ENCODE measurements at regions not wholly inside any gene's neighbourhood (a gene's known extent, or its start where the extent isn't known, plus 50 kb on each side); places are given as distances from the start of the nearest gene placed in this dataset.

DNA sequence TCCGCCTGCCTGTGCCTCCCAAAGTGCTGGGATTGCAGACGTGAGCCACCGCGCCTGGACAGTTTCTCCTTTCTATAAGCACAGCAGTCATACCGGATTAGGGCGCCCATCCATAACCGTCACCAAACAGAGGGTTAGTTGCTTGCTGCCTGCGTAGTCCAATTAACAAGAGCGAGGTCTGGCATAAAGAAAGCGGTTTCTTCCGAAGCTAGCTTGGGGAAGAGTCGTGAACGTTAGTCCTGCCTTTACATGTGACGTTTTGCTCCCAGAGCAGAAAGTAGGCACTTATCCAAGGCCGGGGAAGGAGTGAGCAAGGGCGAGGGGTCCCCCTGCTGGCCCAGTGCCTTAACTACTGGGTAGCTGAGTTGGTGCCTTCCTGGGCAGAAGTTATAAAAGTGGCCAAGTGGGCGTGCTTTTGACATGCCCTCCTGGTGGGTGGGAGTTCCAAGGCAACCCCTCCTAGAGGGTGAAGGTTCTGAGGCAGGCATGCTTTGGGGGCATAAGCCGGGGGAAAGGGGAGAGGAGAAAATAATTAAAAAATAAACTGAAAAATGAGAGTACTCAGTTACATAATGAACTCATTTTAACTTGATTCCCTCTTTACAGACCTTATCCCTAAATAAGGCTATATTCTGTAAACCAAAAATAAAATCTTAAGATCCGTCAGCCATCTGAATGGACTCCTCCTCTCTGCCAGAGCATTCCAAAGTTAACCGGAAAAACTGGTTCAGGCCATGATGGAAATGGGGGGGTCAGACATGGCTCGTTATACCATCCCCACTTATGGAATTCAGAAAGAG, 88.0 kb downstream of the FAM217A start:
- intact Hi-C loops (cut with DNase I), result no loop called here
- peak; percentile 96 for ATAC-seq
- peak; percentile 90 for DNase-seq (ENCODE audit: low spot score)

DNA sequence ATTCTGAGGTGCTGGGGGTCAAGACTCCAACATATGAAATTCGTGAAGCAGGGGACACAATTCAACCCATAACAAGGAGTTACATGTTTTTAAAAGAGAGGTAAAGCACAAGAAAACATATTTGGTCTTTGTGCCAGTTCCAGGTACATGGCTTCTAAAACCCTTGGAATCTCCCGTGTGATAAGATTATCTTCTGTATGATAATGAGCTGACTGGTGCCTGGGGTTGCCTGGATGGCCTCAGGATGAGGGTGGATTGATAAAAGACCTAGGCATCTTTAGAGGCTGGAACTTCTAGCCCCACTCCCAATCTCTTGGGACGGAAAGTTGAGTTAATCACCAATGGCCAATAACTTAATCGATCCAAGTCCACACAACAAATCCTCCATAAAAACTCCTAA, 87.0 kb downstream of the FAM217A start:
- DNase-seq (ENCODE audit: low spot score) (no peak), ATAC-seq (no peak)
- intact Hi-C loops (cut with DNase I), result no loop called here

DNA sequence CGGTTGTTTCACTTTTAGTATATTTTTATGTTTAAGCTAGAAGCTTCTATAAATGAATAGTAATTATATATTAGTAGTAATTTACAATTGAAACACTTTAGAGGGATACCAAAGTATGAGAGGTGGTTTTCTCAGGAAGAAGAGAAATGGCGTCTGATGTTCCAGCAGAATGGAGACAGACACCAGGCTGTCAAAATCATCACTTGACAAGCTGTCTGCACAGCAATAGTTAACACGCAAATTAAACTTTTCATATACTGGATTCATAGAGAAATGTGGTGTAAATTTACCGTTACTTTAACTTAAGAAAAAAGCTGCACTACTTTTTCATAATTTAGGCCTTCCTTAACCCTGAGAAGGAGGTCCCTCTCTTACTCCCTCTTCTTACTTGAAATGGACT, 82.6 kb downstream of the FAM217A start:
- DNase-seq (ENCODE audit: low spot score) (no peak), ATAC-seq (no peak)
- intact Hi-C loops (cut with DNase I), result no loop called here

DNA sequence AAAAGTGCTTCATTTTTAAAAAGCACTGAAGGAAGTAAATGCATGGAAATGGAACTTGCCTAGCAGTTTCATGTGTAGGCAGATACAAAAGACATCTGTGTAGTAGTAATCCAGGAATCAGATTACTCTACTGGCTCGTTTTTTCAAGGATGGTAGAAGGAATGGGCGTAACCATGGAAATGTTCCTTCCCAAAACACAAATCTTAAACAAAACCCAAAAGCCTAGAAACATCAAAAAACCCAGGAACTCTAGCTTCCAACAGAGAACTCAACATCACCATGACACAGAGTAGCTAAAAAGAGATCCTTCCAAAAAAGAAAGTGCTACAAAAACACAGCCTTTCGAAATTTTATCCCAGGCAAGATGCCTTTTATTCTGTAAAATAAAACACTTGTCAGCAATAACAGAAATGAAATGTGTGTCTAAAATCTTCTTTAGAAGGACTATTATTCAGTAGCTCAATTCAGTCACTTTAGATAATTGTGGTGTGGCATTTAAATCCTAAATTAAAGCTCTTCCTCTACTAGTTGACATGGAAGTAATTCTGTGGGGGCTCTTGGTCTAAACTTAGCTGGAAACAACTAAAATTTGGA, 81.7 kb downstream of the FAM217A start:
- ATAC-seq (peak; percentile 61), DNase-seq (ENCODE audit: low spot score) (no peak)
- intact Hi-C loops (cut with DNase I), result no loop called here

DNA sequence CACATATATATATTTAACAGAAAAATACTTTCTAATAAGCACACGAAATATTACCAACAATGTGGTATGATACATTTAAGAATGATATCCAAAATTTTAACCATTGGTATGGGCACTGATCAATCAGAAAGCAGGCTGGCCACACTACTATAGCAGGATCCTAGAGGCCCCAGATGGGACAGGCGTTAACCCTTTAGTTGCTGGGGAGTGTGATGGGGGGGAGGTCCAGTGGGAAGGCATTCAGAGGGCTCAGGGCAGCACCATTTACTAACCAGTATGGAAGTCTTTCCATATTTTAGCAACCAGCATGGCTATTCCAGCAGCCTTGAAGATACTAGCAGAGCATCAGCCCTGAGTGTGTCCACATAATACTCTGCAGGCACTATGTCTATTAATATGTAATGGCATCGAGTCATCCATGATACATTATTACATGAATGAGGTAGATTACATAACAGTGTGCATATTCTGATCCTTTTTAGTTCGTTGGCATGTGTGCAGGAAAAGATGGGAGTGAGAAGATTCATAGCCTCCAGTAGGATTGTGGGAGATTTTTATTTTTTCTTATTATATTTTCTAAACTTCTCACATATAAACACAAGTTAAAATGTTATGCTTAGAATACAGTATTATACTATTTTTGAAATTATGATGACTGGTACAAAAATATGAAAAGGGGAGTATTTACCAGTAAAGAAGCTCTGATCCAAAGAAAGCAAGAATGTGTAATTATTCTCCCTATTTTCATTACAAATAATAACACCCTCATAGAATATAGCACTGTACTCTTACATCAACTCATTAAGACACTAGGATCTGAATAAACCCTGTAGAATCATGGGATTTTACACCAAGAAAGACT, 78.9 kb downstream of the FAM217A start:
- no peak for DNase-seq (ENCODE audit: low spot score)
- ATAC-seq, result no peak
- intact Hi-C loops (cut with DNase I), result no loop called here

DNA sequence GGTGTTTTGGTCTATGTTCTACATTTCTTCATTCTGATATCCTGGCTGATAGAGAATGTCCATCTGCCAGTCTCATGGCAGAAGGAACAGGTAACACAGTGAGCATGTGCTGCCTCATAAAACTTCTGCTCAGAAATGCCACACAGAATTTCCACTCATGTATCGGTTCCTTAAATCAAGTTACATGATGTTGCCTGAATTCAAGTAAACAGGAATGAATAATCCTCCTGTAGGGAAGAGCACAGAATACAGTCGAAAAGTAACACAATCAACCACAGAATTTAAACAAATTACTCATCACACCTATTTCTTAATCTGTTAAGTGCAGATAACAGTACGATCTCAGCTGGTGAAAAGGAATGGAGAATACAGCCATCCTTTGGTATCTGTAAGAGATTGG, 74.7 kb downstream of the FAM217A start:
- ATAC-seq, result no peak
- DNase-seq (ENCODE audit: low spot score), result no peak
- intact Hi-C loops (cut with DNase I), result no loop called here

DNA sequence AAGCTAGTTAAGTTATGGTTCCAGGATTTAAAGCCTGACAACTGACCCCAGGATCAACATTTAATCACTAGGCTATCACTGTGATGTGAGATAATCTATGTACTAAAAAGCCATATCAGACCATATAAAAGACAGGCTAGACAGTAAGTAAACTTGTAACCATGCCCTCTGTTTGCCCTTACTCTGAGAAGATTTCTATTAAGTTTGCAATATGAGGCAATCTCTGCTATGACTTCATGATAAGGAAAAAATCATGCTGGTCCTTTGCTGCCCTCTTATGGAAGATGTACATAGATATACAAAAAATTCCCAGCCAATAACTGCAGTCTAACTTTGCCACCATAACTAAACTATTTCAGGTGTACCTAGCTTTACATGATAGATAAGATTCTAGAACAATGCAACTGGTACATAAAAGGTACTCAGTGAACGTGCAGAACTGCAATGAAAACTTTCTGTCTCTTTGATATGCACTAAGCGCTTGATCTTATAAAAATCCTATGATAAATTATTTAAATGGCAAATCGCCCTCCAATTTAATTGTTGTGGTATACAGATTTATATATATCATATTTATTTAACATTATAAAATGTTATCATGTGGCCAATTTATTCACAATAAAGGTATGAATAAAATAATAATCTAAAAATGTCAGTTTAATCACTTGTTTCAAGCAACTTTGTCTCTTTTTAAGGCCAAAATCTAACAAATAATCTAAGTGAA, 70.5 kb downstream of the FAM217A start:
- DNase-seq (ENCODE audit: low spot score) (no peak), ATAC-seq (peak; percentile 90)
- intact Hi-C loops (cut with DNase I), result no loop called here

DNA sequence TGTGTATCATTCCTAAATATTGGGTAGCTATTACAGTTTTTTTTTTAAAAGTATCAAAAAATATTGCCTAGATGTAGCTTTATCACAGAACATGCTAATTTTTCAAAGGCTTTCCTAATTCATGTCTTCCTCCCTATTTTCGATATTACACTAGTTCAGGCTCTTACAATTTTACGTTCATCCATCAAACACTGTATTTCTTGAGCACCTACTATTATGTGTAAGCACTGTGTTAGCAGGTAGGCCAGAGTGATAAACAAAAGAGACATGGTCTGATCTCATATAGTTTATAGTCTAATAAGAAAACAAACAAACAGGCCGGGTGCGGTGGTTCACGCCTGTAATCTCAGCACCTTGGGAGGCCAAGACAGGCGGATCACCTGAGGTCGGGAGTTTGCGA, 69.5 kb downstream of the FAM217A start:
- ATAC-seq (no peak), DNase-seq (ENCODE audit: low spot score) (no peak)
- intact Hi-C loops (cut with DNase I), result no loop called here

DNA sequence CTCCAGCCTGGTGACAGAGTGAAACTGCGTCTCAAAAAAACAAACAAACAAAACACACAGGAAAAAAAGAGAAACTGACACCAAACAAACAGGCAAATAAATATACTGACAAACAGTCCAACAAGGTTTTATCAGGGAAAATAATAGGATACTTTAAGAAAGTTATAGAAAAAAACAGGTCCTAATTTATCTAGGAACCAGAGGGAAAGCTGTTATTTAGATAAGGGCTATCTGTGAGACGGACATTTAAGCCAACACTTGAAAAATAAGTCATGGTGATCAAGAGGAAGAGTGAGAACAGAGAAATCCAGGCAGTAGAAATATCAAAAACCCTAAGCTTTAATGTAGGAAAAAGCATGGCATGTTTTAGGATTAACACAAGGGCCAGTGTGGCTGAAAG, 68.9 kb downstream of the FAM217A start:
- intact Hi-C loops (cut with DNase I), result no loop called here
- ATAC-seq (no peak), DNase-seq (ENCODE audit: low spot score) (no peak)

DNA sequence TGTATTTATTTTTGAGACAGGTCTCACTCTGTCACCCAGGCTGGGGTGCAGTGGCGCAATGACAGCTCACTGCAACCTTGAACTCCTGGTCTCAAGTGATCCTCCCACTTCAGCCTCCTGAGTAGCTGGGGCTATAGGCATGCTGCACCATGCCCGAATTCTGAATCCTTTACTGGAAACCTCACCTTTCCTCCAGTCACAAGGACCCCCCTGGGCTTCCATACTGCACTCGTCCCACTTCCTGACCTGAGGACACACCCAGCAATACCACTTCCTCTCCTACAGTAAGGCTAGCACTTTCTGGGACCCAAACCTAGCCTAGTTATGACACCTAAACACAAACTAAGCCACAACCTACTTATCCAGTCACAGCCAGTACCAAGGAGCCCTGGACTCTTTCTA, 68.2 kb downstream of the FAM217A start:
- no peak for ATAC-seq
- no peak for DNase-seq (ENCODE audit: low spot score)
- intact Hi-C loops (cut with DNase I), result no loop called here

DNA sequence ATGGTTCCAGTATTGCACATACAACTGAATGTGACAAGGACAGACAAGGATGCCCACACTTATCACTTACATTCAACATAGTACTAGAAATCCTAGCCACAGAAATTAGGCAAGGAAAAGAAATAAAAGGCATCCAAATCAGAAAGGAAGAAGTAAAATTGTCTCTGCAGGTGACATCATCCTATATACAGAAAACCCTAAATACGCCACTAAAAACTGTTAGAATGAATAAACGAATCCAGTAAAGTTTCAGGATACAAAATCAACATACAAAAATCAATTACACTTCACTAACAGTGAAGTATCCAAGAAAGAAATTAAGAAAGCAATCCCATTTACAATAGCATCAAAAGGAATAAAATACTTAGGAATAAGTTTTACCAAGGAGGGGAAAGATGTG, 66.1 kb downstream of the FAM217A start:
- ATAC-seq, result no peak
- DNase-seq (ENCODE audit: low spot score), result no peak

DNA sequence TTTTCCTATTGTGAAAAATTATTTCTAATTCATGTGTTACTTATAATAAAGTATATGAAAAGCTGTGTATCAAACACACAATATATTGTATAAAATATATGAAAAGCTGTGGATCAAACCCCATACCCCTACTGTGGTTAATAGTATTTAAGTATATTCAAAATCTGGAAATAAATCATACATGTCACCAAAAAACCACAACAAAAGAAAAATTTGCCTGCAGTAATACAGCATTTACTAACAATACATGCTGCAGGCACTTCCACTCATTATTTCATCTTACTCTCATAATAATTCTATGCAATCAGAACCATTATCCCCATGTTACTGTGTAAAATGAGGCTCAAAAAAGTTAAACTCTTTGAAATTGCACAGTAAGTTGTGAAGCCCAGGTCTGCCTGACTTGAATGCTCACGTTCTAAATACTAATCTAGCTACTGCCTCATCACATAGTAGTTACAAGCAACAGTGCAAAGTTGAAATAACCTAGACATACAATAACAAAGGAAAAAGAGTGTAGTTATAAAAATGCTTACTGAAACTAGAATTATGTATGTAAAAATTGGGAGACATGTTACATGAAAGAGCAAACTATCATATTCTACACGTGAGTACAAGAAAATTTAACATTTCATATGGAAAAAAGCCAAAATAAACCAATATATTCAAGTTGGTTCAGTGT, 61.7 kb downstream of the FAM217A start:
- intact Hi-C loops (cut with DNase I), result no loop called here
- no peak for DNase-seq (ENCODE audit: low spot score)
- ATAC-seq, result no peak

More for the DNA sequence above, 66.1 kb downstream of the FAM217A start:
- intact Hi-C loops (cut with DNase I), result no loop called here

DNA sequence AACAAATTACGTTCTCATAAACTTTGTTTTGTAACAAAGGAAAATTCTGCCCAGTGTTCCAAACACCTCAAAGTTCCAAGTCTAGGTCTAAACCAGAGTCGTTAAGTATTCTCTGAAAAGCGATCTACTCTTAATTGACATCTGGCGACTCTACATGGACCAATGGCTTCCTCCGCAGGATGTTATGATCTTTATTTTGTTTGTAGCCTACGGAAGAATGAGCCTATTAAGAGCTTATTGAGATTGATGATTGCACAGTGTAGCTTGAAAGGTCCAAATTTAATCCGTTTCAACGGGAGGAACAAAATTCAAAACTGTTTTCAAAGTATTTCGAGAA, 61.1 kb downstream of the FAM217A start:
- ATAC-seq (peak; percentile 2), DNase-seq (ENCODE audit: low spot score) (no peak)
- intact Hi-C loops (cut with DNase I), result no loop called here

DNA sequence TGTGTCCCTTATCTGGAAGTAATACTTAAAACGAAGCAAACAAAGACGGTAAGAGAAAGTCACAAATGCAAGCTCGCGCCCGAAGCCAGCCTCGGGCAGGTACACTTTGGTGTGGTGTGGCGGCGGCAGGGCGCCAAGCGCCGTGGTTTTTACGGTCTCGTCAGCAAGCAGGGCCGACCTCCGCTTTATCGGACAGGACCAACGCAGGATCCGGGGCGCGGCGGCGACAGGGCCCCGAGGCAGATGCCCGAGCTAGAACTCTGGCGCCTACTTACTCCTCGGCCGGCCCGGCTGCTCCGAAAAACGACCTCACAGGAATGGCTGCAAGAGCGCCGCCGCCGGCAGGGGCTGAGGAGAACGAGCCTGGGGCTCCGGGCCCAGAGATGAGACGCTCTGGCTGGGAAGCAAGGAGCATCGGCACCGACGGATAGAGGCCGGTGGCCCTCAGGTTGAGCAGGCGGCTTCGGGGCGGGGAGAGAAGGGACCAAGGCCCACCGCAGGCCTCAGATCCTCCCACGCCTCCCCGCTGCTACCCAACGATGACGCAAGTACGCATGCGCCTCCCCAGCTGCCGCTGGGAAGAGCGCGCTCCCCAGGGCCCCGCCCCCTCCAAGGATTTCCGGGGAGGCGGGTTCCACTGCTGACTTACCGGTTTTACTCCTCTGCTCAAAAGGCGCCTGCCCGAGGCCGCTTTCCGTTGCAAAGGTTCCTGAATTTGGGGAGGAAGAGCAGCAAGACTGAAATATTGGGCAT, 60.6 kb downstream of the FAM217A start:
- ATAC-seq (peak; percentile 96), DNase-seq (ENCODE audit: low spot score) (peak; percentile 97)
- intact Hi-C loops (cut with DNase I), result no loop called here
